SK-MEL-5 (cell line): ENCODE measurements at regions not wholly inside any gene's neighbourhood (a gene's known extent, or its start where the extent isn't known, plus 50 kb on each side); places are given as distances from the start of the nearest gene placed in this dataset.
A peak's percentile ranks its signal among the peaks of the same experiment; 100 is the strongest.
"Not testable (repeated sequence)": the region's sequence is repeated elsewhere in the genome, so short reads cannot be mapped to it uniquely, and the experiment has no call there.

Experiments
- DNase-seq: peaks from one replicate; pipeline ENCODE4 v3.0.0-alpha.2; 2016; ENCODE audit warnings: low read depth, low spot score
- in situ Hi-C: cut with HindIII; loops from 2 replicates; pipeline ENCODE4 v1.10.0; 2016; ENCODE audit warnings: low sequenced_read_pairs, high pct_unique_total_duplicates, low pct_unique_long_range_greater_than_20kb

GRCh38 chr16:77064037-77064436, 127.0 kb upstream of the MON1B start:
- in situ Hi-C loops = no loop called here
- DNase-seq = no peak

GRCh38 chr16:77066896-77067496, 124.0 kb upstream of the MON1B start:
- no peak for DNase-seq
- in situ Hi-C loops = no loop called here

GRCh38 chr16:77067900-77068299, 123.1 kb upstream of the MON1B start:
- in situ Hi-C loops = no loop called here

GRCh38 chr16:77068402-77068801, 122.6 kb upstream of the MON1B start:
- DNase-seq = no peak
- in situ Hi-C loops = no loop called here

More at GRCh38 chr16:77067900-77068299, 123.1 kb upstream of the MON1B start:
- DNase-seq = no peak

GRCh38 chr16:77069929-77070328, 121.1 kb upstream of the MON1B start:
- in situ Hi-C loops = no loop called here
- no peak for DNase-seq

- DNase-seq = no peak
- in situ Hi-C loops = no loop called here
Measured at GRCh38 chr16:77070683-77071082, 120.3 kb upstream of the MON1B start.

- in situ Hi-C loops = no loop called here
- no peak for DNase-seq
Measured at GRCh38 chr16:77076839-77077238, 114.2 kb upstream of the MON1B start.

- no peak for DNase-seq
- in situ Hi-C loops = no loop called here
Measured at GRCh38 chr16:77077256-77077922, 113.6 kb upstream of the MON1B start.

GRCh38 chr16:77085981-77086380, 105.0 kb upstream of the MON1B start:
- in situ Hi-C loops = no loop called here
- DNase-seq = no peak

GRCh38 chr16:77090062-77090461, 100.9 kb upstream of the MON1B start:
- in situ Hi-C loops = no loop called here
- no peak for DNase-seq

GRCh38 chr16:77093309-77093708, 97.7 kb upstream of the MON1B start:
- no peak for DNase-seq
- in situ Hi-C loops = no loop called here

- DNase-seq = no peak
- in situ Hi-C loops = no loop called here
Measured at GRCh38 chr16:77093999-77094398, 97.0 kb upstream of the MON1B start.

GRCh38 chr16:77111056-77111565, 79.9 kb upstream of the MON1B start:
- DNase-seq = no peak
- in situ Hi-C loops = no loop called here

GRCh38 chr16:77112746-77113145, 78.2 kb upstream of the MON1B start:
- in situ Hi-C loops = no loop called here
- peak; percentile 14 for DNase-seq

GRCh38 chr16:77113835-77114234, 77.2 kb upstream of the MON1B start:
- DNase-seq = no peak
- in situ Hi-C loops = no loop called here

- in situ Hi-C loops, DNase-seq: not testable (repeated sequence)
Measured at GRCh38 chr16:77114361-77114760, 76.6 kb upstream of the MON1B start.

- no peak for DNase-seq
- in situ Hi-C loops = no loop called here
Measured at GRCh38 chr16:77116856-77117255, 74.1 kb upstream of the MON1B start.

- in situ Hi-C loops = no loop called here
Measured at GRCh38 chr16:77117707-77118106, 73.3 kb upstream of the MON1B start.

GRCh38 chr16:77131398-77131797, 59.6 kb upstream of the MON1B start:
- no peak for DNase-seq
- in situ Hi-C loops = no loop called here

More at GRCh38 chr16:77117707-77118106, 73.3 kb upstream of the MON1B start:
- DNase-seq = no peak
